SK-N-SH (cell line): ENCODE measurements at regions not wholly inside any gene's neighbourhood (a gene's known extent, or its start where the extent isn't known, plus 50 kb on each side); places are given as distances from the start of the nearest gene placed in this dataset.

Experiments
- CTCF ChIP-seq: fragments of 200-600 bp; sonication (generic); IDR thresholded peaks from 2 replicates; pipeline ENCODE4 v1.6.1; 2017; ENCODE audit warnings: antibody characterized with exemption, mild to moderate bottlenecking, moderate library complexity
- JUND ChIP-seq: IDR thresholded peaks from 2 replicates; pipeline ENCODE4 v1.4.0; 2012
- PBX3 ChIP-seq: IDR thresholded peaks from 2 replicates; pipeline ENCODE4; 2012
- POLR2AphosphoS5 ChIP-seq: IDR thresholded peaks from 2 replicates; pipeline ENCODE4 v1.6.1; 2012; ENCODE audit warnings: low read depth, low read length
- RAD21 ChIP-seq: IDR thresholded peaks from 2 replicates; pipeline ENCODE4 v1.6.1; 2012; ENCODE audit warnings: mild to moderate bottlenecking, low read length
- SMC3 ChIP-seq: IDR thresholded peaks from 2 replicates; pipeline ENCODE4 v1.6.1; 2012; ENCODE audit warnings: low read depth, low read length, improper control_type of control experiment
- TAF1 ChIP-seq: IDR thresholded peaks from 2 replicates; pipeline ENCODE4 v1.6.1; 2012; ENCODE audit warnings: low read depth, mild to moderate bottlenecking, low read length, moderate library complexity, borderline replicate concordance
- TCF12 ChIP-seq: IDR thresholded peaks from 2 replicates; pipeline ENCODE4 v1.4.0; 2012
- YY1 ChIP-seq: IDR thresholded peaks from 2 replicates; pipeline ENCODE4 v1.4.0; 2012; ENCODE audit warnings: low read depth, mild to moderate bottlenecking
- ZBTB33 ChIP-seq: IDR thresholded peaks from 2 replicates; pipeline ENCODE4 v1.4.0; 2012; ENCODE audit warnings: low read depth, borderline replicate concordance
- TF ChIP-seq, protein P1 (sequence below): IDR thresholded peaks from 2 replicates; pipeline ENCODE4 v1.4.0; 2012; ENCODE audit warnings: low read depth

GRCh38 chr3:110738531-110738930, 333.1 kb upstream of the NECTIN3 start:
- TF ChIP-seq TAF1 (no peak), TCF12 (no peak), PBX3 (peak; percentile 31; the same call in 1 of the 2 replicates), CTCF (no peak), RAD21 (no peak), JUND (no peak), SMC3 (no peak), ZBTB33 (no peak), POLR2AphosphoS5 (no peak), YY1 (no peak)
- TF ChIP-seq, protein P1, sequence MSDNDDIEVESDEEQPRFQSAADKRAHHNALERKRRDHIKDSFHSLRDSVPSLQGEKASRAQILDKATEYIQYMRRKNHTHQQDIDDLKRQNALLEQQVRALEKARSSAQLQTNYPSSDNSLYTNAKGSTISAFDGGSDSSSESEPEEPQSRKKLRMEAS = no peak
